ENCODE measurements at regions not wholly inside any gene's neighbourhood (a gene's known extent, or its start where the extent isn't known, plus 50 kb on each side); places are given as distances from the start of the nearest gene placed in this dataset.

DNA sequence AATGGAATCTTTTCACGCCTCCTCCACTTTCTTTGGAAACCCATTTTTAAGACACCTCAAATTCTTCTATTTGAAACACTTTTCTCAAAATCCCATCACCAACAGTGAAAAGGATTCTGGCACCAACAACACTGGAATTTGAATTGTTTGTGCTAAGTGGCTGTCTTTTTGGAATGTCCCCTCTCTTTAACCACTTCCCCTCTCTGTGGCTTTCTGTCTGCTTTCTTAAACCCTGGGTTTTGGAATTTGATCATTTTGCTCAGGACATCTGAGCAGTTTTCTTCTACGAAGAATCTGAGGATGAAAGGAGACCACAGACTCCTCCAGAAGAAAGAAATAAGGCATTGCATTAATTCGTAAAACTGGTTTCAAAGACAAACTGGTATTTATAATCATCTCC lies 89.0 kb downstream of the MXRA5 start:
- no peak for DNase-seq (ENCODE audit: low read depth, low spot score)
- CTCF ChIA-PET, result no interaction called here
- WGBS (ENCODE audit: insufficient coverage, insufficient replicate concordance, low lambda C conversion rate, missing lambda C conversion rate), result 17% methylated on average over 3 of the region's 3 CpGs
- SMC1A ChIA-PET (ENCODE audit: uncharacterized antibody, unreplicated experiment), result no interaction called here
- H3K4me2 ChIP-seq (ENCODE audit: control insufficient read depth, insufficient read depth), result no peak overlapping the region
- no TSS peak for BruUV-seq (replicated peaks)
- intact Hi-C loops (cut with micrococcal nuclease; ENCODE audit: unreplicated experiment) (no loop called here), in situ Hi-C loops (cut with MboI) (no loop called here)
- no peak overlapping the region for H2AFZ ChIP-seq (ENCODE audit: control insufficient read depth, low read depth, low read length)
- TF ChIP-seq MEF2B (IDR thresholded peaks at IDR 0.05; ENCODE audit: partially characterized antibody, poor library complexity, severe bottlenecking) (no peak), YBX1 (IDR thresholded peaks at IDR 0.05) (no peak), SUZ12 (IDR thresholded peaks at IDR 0.05; ENCODE audit: unreplicated experiment) (no peak), STAT1 (conservative IDR thresholded peaks at IDR 0.05) (no peak), MYC (IDR thresholded peaks at IDR 0.05; ENCODE audit: insufficient read depth, insufficient read length, insufficient replicate concordance, low read length, severe bottlenecking) (no peak), NR2C1 (IDR thresholded peaks at IDR 0.05) (no peak), SMARCA5 (IDR thresholded peaks at IDR 0.05) (no peak), GABPA (IDR thresholded peaks at IDR 0.05; ENCODE audit: low read depth) (no peak), CHD2 (IDR thresholded peaks at IDR 0.05; ENCODE audit: borderline replicate concordance, low read depth, low read length) (no peak), EGR1 (IDR thresholded peaks at IDR 0.05; ENCODE audit: borderline replicate concordance in 1 of 2, low read depth in 2 of 2, low read length in 2 of 2) (no peak), ETV6 (conservative IDR thresholded peaks at IDR 0.05 in 1 of 2, IDR thresholded peaks at IDR 0.05 in 1 of 2; ENCODE audit: borderline replicate concordance in 1 of 2, low read depth in 1 of 2) (no peak), JUND (IDR thresholded peaks at IDR 0.05; ENCODE audit: low read depth, low read length) (no peak), SMAD5 (IDR thresholded peaks at IDR 0.05; ENCODE audit: low read depth) (no peak), PAX5 (IDR thresholded peaks at IDR 0.05; ENCODE audit: borderline replicate concordance, low read depth, low read length) (no peak), NBN (IDR thresholded peaks at IDR 0.05) (no peak)
- TF ChIP-seq, protein P1, sequence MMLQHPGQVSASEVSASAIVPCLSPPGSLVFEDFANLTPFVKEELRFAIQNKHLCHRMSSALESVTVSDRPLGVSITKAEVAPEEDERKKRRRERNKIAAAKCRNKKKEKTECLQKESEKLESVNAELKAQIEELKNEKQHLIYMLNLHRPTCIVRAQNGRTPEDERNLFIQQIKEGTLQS (IDR thresholded peaks at IDR 0.05; ENCODE audit: borderline replicate concordance, extremely low read depth, low read depth, low read length), result no peak
- TF ChIP-seq, protein P2, sequence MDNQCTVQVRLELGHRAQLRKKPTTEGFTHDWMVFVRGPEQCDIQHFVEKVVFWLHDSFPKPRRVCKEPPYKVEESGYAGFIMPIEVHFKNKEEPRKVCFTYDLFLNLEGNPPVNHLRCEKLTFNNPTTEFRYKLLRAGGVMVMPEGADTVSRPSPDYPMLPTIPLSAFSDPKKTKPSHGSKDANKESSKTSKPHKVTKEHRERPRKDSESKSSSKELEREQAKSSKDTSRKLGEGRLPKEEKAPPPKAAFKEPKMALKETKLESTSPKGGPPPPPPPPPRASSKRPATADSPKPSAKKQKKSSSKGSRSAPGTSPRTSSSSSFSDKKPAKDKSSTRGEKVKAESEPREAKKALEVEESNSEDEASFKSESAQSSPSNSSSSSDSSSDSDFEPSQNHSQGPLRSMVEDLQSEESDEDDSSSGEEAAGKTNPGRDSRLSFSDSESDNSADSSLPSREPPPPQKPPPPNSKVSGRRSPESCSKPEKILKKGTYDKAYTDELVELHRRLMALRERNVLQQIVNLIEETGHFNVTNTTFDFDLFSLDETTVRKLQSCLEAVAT (IDR thresholded peaks at IDR 0.05), result no peak
- TF ChIP-seq, protein P3, sequence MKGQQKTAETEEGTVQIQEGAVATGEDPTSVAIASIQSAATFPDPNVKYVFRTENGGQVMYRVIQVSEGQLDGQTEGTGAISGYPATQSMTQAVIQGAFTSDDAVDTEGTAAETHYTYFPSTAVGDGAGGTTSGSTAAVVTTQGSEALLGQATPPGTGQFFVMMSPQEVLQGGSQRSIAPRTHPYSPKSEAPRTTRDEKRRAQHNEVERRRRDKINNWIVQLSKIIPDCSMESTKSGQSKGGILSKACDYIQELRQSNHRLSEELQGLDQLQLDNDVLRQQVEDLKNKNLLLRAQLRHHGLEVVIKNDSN (IDR thresholded peaks at IDR 0.05; ENCODE audit: borderline replicate concordance, extremely low read length, insufficient read depth, low read depth, low read length), result no peak
- TF ChIP-seq, protein P4, sequence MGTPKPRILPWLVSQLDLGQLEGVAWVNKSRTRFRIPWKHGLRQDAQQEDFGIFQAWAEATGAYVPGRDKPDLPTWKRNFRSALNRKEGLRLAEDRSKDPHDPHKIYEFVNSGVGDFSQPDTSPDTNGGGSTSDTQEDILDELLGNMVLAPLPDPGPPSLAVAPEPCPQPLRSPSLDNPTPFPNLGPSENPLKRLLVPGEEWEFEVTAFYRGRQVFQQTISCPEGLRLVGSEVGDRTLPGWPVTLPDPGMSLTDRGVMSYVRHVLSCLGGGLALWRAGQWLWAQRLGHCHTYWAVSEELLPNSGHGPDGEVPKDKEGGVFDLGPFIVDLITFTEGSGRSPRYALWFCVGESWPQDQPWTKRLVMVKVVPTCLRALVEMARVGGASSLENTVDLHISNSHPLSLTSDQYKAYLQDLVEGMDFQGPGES (IDR thresholded peaks at IDR 0.05), result no peak
- no peaks in the 10 kb centered on the region for H3K4me1 ChIP-seq (ENCODE audit: control insufficient read depth, insufficient read depth, low read length)
- H3K4me3 ChIP-seq, result no peak overlapping the region
- H3K9ac ChIP-seq (ENCODE audit: control insufficient read depth, insufficient read depth, low read length), result no peak overlapping the region
- H3K79me2 ChIP-seq (ENCODE audit: control insufficient read depth, insufficient read depth, low read length), result no peaks in the 10 kb centered on the region
- ATAC-seq, result no peak
- RAD21 ChIA-PET (ENCODE audit: unreplicated experiment), result no interaction called here
- H3K27me3 ChIP-seq (replicated peaks in 1 of 2; ENCODE audit: control insufficient read depth in 2 of 2, insufficient read depth in 2 of 2, low read length in 1 of 2), result no peaks in the 10 kb centered on the region
- POLR2A ChIA-PET, result no interaction called here
- H3K36me3 ChIP-seq (ENCODE audit: control insufficient read depth in 2 of 2, insufficient read depth in 2 of 2, low read length in 1 of 2), result no peaks in the 10 kb centered on the region
- FAIRE-seq, result no peak
- H3K27ac ChIP-seq (ENCODE audit: control insufficient read depth, insufficient read depth), result no peak overlapping the region
- H4K20me1 ChIP-seq (ENCODE audit: control insufficient read depth, insufficient read depth), result no peaks in the 10 kb centered on the region
- H3K9me3 ChIP-seq (replicated peaks; ENCODE audit: control insufficient read depth, insufficient read depth, low read length), result no peaks in the 10 kb centered on the region

Measured in GM12878 (cell line).